ENCODE measurements at regions not wholly inside any gene's neighbourhood (a gene's known extent, or its start where the extent isn't known, plus 50 kb on each side); places are given as distances from the start of the nearest gene placed in this dataset.

- TF ChIP-seq EP300 (IDR thresholded peaks at IDR 0.05) (no peak), POLR2A (IDR thresholded peaks at IDR 0.05) (no peak)
Observed at GRCh38 chr13:76014406-76015318, 378.5 kb downstream of the LMO7 start.

All from tibial nerve (tissue), 3 donors.